ELR (cell line): ENCODE measurements at regions not wholly inside any gene's neighbourhood (a gene's known extent, or its start where the extent isn't known, plus 50 kb on each side); places are given as distances from the start of the nearest gene placed in this dataset.
"Not testable (repeated sequence)": the region's sequence is repeated elsewhere in the genome, so short reads cannot be mapped to it uniquely, and the experiment has no call there.

ENCODE experiments used
- DNase-seq: peaks from one replicate; pipeline ENCODE4 v3.0.0-alpha.2; 2015; ENCODE audit warnings: low read depth

GRCh38 chr1:234795711-234796437 is 185.9 kb upstream of the IRF2BP2 start:
- not testable (repeated sequence) for DNase-seq

DNA sequence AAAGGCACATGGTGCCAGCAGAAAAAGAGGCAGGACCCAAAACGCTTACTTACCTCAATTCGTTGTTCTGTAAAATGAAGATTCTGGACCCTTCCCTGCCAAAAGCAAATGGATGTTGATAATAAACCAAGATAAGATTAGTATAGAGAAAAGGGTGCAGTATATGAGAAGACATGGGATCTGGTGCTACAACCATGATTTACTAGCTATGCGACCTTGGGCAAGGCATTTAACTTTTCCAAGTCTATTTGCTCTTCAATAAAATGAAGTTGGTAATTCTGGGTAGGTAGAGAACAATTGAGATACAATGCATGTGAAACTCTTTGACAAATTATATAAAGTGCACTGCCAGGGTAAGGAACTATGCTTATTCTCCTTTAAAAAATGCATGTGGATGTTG is 185.0 kb upstream of the IRF2BP2 start:
- not testable (repeated sequence) for DNase-seq

- not testable (repeated sequence) for DNase-seq
These were observed 184.5 kb upstream of the IRF2BP2 start for GRCh38 chr1:234794452-234794851.

GRCh38 chr1:234793924-234794323 is 183.9 kb upstream of the IRF2BP2 start:
- DNase-seq = not testable (repeated sequence)

- DNase-seq = not testable (repeated sequence)
These were observed 182.4 kb upstream of the IRF2BP2 start for GRCh38 chr1:234792221-234792864.

GRCh38 chr1:234791615-234792014 is 181.6 kb upstream of the IRF2BP2 start:
- DNase-seq = not testable (repeated sequence)

GRCh38 chr1:234790333-234790732 is 180.4 kb upstream of the IRF2BP2 start:
- DNase-seq = not testable (repeated sequence)

DNA sequence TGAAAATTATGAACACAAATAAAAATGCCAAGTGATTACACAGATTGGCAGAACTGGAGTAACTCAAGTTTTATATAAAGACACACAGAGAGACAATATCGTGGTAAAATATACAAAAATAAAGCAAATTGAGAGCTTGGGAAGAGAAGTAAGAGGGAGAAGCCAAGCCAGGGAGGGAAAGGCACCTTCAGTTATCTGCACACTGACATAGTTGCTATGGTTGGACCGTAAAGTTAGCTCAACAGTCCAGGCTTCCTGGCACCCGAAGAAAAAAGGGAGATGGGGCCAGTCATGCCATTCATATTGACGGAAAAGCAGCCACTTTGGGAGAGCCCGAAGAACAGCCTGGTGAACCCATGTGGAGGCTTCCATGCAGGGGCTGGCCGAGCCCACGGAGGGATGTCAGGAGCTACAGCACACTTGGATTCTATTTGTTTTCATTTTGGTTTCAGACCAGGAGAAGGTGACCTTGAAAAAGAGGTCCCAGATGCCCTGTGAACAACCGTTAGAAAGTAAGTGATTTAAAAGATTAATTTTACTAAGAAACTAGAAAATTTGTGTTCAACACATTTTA is 177.1 kb upstream of the IRF2BP2 start:
- not testable (repeated sequence) for DNase-seq

GRCh38 chr1:234785922-234786321 is 175.9 kb upstream of the IRF2BP2 start:
- not testable (repeated sequence) for DNase-seq

- DNase-seq = not testable (repeated sequence)
These were observed 175.5 kb upstream of the IRF2BP2 start for GRCh38 chr1:234785471-234785919.

- DNase-seq = not testable (repeated sequence)
These were observed 174.1 kb upstream of the IRF2BP2 start for GRCh38 chr1:234784108-234784507.

GRCh38 chr1:234782791-234783190 is 172.8 kb upstream of the IRF2BP2 start:
- DNase-seq = no peak

- no peak for DNase-seq
These were observed 172.2 kb upstream of the IRF2BP2 start for GRCh38 chr1:234782105-234782751.

DNA sequence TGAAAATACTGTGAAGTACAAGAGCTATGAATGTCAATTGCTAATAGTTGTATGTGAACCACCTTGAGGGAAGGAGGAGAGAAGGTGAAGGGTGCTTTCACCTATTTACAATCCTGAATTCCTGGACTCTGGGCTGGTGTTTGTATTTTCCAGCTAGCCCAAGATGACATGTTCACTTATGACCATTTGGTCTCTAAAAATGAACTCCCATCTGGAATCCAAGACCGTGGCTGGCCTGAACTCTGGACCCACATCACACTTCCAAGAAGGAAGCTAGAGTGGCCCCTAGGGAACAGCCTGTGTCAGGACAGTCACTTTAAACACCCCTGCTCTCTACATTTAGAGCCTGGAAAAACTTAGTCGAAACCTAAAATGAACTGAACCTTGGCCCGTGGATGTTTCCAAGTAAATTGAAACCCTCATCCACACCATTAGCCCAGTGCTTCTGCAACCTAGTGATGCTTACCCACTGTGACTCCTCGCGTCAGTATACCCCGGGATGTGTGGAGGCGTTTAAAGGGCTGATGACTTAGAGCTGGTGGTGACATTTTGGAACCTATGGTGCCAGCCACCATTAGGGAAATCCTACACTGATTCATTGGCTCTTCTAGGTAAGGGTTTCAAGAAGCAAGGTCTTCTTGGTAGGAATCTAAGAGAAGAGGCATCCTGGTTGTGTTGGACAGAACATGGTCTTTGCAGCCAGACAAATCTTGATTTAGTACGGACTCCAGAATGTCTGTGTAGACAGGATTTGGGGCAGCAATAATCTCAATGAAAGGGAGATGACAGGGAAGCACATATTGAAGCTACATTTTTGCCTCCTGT is 171.5 kb upstream of the IRF2BP2 start:
- DNase-seq = no peak

DNA sequence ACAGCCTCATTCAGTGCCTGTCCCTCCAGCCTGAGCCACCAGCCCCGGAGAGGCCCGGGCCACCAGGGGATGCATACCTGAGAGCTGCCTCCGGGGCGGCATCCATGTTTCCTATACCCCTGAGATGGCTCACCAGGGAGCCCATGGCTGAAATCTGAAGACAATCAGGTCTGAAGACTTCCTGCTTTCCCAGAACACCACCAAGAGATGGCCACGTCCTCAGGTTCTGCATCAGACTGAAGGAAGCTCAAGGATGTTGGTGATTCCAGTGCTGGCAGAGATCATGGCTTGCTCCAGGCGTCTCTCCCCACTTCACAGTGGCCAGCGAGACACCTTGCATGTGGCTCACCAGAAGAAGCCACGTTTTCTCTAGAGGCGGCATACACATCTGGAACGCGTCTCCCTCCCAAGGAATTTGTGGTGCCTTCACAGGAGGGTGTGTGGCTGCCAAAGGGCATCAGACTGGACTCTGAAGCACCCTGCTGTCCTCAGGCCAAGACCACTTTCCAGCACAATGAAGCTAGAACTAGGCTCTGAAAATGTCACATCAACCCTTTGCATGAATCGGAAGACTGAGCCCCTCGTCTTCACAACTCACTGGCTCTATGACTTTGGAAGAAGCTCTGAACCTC is 170.7 kb upstream of the IRF2BP2 start:
- DNase-seq = no peak

DNA sequence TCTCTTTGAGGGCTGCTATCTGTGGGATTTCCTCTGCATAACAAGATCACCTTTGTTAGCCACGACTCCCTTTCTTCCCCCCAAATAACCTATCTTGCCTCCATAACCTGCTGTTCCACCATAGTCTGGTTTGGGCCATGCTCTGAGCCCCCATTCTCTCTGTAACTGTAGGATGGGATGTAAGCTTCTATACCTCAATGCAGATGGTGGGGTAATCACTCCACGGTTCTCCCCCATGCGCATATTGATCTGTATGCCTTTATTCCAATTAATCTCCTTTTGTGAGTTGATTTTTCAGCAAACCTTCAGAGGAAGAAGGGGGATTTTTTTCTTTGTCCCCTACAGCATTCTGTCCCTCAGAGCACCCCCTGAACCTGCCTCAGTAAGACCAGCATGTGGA is 170.1 kb upstream of the IRF2BP2 start:
- DNase-seq = no peak

DNA sequence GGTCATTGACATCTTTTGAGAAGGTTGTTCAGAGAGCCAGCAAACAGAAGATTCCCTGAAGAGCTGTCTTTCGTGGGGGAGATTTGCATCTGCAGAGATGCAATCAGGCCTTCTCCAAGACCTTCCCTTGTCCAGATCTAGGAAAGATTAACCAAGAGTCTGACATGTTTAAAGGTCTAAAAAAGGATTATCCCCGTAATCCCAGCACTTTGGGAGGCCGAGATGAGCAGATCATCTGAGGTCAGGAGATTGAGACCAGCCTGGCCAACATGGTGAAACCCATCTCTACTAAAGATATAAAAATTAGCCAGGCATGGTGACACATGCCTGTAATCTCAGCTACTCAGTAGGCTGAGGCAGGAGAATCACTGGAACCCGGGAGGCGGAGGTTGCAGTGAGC is 169.6 kb upstream of the IRF2BP2 start:
- DNase-seq = not testable (repeated sequence)

- DNase-seq = no peak
These were observed 169.2 kb upstream of the IRF2BP2 start for GRCh38 chr1:234779160-234779538.

DNA sequence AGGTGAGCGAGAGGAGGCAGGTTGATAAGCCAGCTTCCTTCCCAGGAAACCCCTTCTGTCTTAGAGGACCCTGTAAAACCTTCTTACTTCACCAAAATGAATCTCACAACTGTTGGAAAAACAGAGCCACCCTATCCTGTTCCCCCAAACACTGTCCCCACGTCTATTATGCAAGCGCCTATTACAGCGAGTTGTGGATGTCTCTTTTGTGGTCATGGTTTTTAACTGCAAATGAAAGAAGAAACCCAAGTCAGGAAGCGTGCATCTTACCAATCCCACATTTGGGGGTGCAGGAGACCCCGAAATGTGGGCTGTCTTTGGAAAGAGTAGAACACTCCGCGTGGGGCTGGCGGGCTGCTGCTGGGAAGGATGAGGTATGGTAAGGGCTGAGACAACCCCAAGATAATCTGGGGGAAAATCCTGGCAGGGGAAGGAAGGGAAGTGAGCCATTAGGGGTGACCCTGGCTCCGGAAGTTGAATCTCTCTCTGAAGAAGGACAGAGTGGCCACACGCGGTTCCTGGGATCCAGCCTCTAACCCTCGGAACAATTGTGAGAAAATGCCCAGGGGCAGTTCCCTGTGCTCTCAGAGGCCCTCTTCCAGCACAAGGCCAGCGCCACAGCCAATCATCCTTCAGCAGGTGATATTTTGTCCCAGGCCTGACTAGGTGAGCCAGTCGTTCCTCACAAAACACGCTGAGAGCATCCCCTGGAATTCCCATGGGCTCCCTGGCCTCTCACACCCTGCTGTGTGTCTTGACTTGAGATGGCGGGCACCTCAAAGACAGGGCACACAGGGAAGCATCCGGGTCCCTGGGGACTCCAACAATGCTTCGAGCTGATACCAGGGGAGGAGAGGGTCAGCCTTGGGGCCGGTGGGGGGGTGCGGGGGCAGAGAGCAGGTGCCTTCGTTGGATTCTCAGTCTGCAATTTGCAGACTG is 168.5 kb upstream of the IRF2BP2 start:
- DNase-seq = no peak

GRCh38 chr1:234777856-234778220 is 167.9 kb upstream of the IRF2BP2 start:
- DNase-seq = no peak
